ENCODE measurements at regions not wholly inside any gene's neighbourhood (a gene's known extent, or its start where the extent isn't known, plus 50 kb on each side); places are given as distances from the start of the nearest gene placed in this dataset.

DNA sequence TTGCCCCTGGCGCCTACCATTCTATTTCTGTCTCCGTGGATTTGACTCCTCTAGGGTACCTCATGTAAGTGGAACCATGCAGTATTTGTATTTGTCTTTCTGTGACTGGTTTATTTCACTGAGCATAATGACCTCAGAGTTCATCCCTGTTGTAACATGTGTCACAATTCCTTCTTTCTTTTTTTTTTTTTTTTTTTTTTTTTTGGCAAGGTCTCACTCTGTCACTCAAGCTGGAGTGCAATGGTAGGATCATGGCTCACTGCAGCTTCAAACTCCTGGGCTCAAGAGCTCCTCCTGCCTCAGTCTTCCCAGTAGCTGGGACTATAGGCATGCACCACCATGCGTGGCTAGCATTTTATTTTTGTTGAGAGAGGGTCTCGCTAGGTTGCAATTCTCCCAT lies 74.0 kb upstream of the SEPTIN5 start:
- no peak for DNase-seq (ENCODE audit: low read depth)
- H3K4me3 ChIP-seq (ENCODE audit: low read depth, low read length) = no peak overlapping the region
- TF ChIP-seq CTCF (IDR thresholded peaks at IDR 0.05; ENCODE audit: low read depth, low read length) = no peak
- TF ChIP-seq, protein P1, sequence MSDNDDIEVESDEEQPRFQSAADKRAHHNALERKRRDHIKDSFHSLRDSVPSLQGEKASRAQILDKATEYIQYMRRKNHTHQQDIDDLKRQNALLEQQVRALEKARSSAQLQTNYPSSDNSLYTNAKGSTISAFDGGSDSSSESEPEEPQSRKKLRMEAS (IDR thresholded peaks at IDR 0.05; ENCODE audit: low read depth, low read length) = no peak
- no peak for TF ChIP-seq MYC (IDR thresholded peaks at IDR 0.05; ENCODE audit: low read depth, low read length)
- no peak for TF ChIP-seq POLR2A (IDR thresholded peaks at IDR 0.05; ENCODE audit: extremely low read depth, insufficient read length)

DNA sequence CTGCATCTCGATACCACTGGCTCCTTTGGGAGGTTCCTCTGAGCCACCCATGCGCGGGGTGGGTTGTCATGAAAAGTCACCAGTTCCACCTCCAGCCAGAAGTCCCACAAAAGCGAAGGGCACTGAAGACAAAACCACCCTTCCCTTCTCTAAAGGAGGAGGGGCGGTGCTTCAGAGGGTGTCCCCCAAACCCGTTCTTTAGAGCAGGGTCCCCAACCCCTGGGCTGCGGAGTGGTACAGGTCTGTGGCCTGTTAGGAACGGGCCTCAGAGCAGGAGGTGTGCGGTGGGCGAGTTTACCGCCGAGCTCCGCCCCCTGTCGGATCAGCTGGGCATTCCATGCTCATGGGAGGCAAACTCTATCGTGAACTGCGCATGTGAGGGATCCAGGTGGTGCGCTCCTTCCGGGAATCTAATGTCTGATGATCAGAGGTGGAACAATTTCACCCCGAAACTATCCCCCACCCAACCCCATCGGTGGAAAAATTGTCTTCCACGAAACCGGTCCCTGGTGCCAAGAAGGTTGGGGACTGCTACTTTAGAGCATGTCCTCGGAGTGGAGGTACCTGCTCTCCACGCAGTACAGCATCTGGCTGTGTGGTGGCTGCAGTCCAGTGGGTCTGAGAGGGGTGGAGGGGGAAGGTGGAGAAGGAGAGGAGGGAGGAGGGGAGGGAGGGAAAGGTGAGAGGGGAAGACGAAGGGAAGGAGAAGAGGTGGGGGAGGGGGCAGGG lies 72.9 kb upstream of the SEPTIN5 start:
- no peak overlapping the region for H3K4me3 ChIP-seq (ENCODE audit: low read depth, low read length)
- no peak for TF ChIP-seq POLR2A (IDR thresholded peaks at IDR 0.05; ENCODE audit: extremely low read depth, insufficient read length)
- TF ChIP-seq MYC (IDR thresholded peaks at IDR 0.05; ENCODE audit: low read depth, low read length) = no peak
- no peak for TF ChIP-seq CTCF (IDR thresholded peaks at IDR 0.05; ENCODE audit: low read depth, low read length)
- TF ChIP-seq, protein P1 (IDR thresholded peaks at IDR 0.05; ENCODE audit: low read depth, low read length) = no peak
- DNase-seq (ENCODE audit: low read depth) = no peak

DNA sequence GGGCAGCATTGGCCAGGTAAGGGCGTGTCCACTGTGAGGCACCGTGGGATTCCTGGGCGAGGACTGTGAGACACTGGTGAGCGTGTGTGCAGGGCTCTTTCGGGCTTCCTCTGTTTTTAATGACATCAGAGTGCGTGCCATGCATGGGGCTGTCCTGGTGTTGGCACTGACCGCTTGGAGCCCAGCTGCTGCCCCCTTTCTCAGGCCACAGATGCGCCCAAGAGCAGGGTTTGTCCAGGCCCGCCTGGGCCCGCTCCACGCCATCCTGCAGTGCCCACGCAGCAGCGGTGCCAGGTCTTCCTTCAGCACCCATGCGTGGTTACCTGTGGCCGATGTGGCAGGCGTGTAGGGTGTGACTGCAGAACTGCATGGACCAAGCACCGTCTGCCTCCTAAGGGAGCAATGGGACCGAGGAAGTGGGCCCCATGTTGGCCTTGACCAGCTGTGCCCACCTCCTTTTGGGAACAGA lies 72.3 kb upstream of the SEPTIN5 start:
- no peak overlapping the region for H3K4me3 ChIP-seq (ENCODE audit: low read depth, low read length)
- no peak for DNase-seq (ENCODE audit: low read depth)
- TF ChIP-seq CTCF (IDR thresholded peaks at IDR 0.05; ENCODE audit: low read depth, low read length) = no peak
- TF ChIP-seq, protein P1 (IDR thresholded peaks at IDR 0.05; ENCODE audit: low read depth, low read length) = no peak
- TF ChIP-seq POLR2A (IDR thresholded peaks at IDR 0.05; ENCODE audit: extremely low read depth, insufficient read length) = no peak
- no peak for TF ChIP-seq MYC (IDR thresholded peaks at IDR 0.05; ENCODE audit: low read depth, low read length)

DNA sequence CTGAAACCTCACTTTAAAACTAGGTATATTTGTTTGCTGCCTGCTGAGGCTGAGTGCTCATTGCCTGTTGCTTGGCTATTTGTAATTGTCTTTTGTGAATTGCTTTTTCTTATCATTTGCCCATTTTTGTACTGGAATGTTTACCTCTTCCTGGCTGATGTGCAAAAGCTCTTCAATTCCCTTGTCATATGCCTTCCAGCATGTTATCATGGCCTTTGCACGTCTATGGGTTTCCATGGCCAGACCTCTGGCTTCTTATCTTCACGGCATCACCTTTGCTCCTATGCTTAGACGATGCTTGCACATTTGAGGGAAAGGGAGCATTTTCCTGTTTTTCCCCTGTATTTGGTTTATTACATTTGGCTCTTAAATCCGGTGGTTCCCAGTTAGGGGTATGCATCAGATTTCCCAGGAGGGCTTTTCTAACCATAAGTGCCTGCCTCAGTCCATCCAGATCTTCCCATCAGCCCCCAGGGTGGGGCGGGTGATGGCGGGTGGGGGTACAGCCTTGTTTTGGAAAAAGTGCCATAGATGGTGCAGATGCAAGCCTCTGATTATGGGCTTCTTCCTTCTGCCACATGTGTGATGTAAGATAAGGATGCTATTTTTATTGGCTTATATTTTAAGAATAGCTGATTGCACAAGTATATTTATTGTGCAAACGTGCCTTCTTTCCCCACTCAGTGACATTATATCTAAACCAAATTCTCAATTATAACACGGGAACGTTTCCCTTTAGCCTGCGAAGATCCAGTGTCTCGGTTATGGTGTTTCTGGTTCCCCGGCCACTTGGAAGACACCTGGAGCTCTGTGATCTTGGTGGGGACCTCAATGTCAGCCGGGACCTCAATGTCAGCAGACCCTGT lies 70.6 kb upstream of the SEPTIN5 start:
- peak; percentile 83 for DNase-seq (ENCODE audit: low read depth)
- TF ChIP-seq, protein P1 (IDR thresholded peaks at IDR 0.05; ENCODE audit: low read depth, low read length) = no peak
- no peak for TF ChIP-seq MYC (IDR thresholded peaks at IDR 0.05; ENCODE audit: low read depth, low read length)
- TF ChIP-seq POLR2A (IDR thresholded peaks at IDR 0.05; ENCODE audit: extremely low read depth, insufficient read length) = no peak
- TF ChIP-seq CTCF (IDR thresholded peaks at IDR 0.05; ENCODE audit: low read depth, low read length) = no peak
- H3K4me3 ChIP-seq (ENCODE audit: low read depth, low read length) = peak overlapping the region; percentile 4

GRCh38 chr22:19644314-19645223 lies 69.7 kb upstream of the SEPTIN5 start:
- peak; percentile 81 for DNase-seq (ENCODE audit: low read depth)
- peak overlapping the region; percentile 4 for H3K4me3 ChIP-seq (ENCODE audit: low read depth, low read length)
- no peak for TF ChIP-seq POLR2A (IDR thresholded peaks at IDR 0.05; ENCODE audit: extremely low read depth, insufficient read length)
- TF ChIP-seq, protein P1 (IDR thresholded peaks at IDR 0.05; ENCODE audit: low read depth, low read length) = 0 out of 2 replicates have a peak, but pooled peaks have one; percentile 28

Measured in NB4 (cell line).